ENCODE measurements at regions not wholly inside any gene's neighbourhood (a gene's known extent, or its start where the extent isn't known, plus 50 kb on each side); places are given as distances from the start of the nearest gene placed in this dataset.

GRCh38 chr21:35678393-35678792 lies 381.9 kb downstream of the SETD4 start:
- ATAC-seq = no peak
- no peak for TF ChIP-seq ZC3H10 (CRISPR knock-in tag; IDR thresholded peaks at IDR 0.05)
- TF ChIP-seq BACH2 (CRISPR knock-in tag; IDR thresholded peaks at IDR 0.05; ENCODE audit: borderline replicate concordance) = no peak
- no peak for TF ChIP-seq CREB5 (CRISPR knock-in tag; IDR thresholded peaks at IDR 0.05; ENCODE audit: low read depth)
- no peak for TF ChIP-seq ZNF565 (CRISPR knock-in tag; conservative IDR thresholded peaks at IDR 0.05; ENCODE audit: low read depth)
- no peak for TF ChIP-seq GLIS3 (CRISPR knock-in tag; IDR thresholded peaks at IDR 0.05)
- no peak for TF ChIP-seq POU6F1 (CRISPR knock-in tag; IDR thresholded peaks at IDR 0.05; ENCODE audit: borderline replicate concordance, low read depth)
- TF ChIP-seq SNAI2 (CRISPR knock-in tag; IDR thresholded peaks at IDR 0.05) = no peak
- TF ChIP-seq TSHZ2 (CRISPR knock-in tag; IDR thresholded peaks at IDR 0.05) = no peak
- no peak for TF ChIP-seq ISL1 (CRISPR knock-in tag; IDR thresholded peaks at IDR 0.05)
- no peak for TF ChIP-seq PPARA (CRISPR knock-in tag; IDR thresholded peaks at IDR 0.05; ENCODE audit: borderline replicate concordance)
- TF ChIP-seq ZNF8 (CRISPR knock-in tag; IDR thresholded peaks at IDR 0.05) = no peak
- TF ChIP-seq ZFP30 (CRISPR knock-in tag; IDR thresholded peaks at IDR 0.05) = no peak
- no peak for TF ChIP-seq TOX (CRISPR knock-in tag; IDR thresholded peaks at IDR 0.05; ENCODE audit: borderline replicate concordance)
- no peak for TF ChIP-seq CSRNP3 (CRISPR knock-in tag; IDR thresholded peaks at IDR 0.05)
- TF ChIP-seq CSDC2 (CRISPR knock-in tag; IDR thresholded peaks at IDR 0.05) = no peak
- no peak for TF ChIP-seq RARB (CRISPR knock-in tag; IDR thresholded peaks at IDR 0.05)
- TF ChIP-seq OSR1 (CRISPR knock-in tag; IDR thresholded peaks at IDR 0.05) = no peak

GRCh38 chr21:35677298-35677841 lies 383.0 kb downstream of the SETD4 start:
- no peak for ATAC-seq
- TF ChIP-seq RARB (CRISPR knock-in tag; IDR thresholded peaks at IDR 0.05) (no peak), CREB5 (CRISPR knock-in tag; IDR thresholded peaks at IDR 0.05; ENCODE audit: low read depth) (no peak), TCF4 (CRISPR knock-in tag; IDR thresholded peaks at IDR 0.05; ENCODE audit: borderline replicate concordance) (no peak), ZNF8 (CRISPR knock-in tag; IDR thresholded peaks at IDR 0.05) (no peak), TSHZ2 (CRISPR knock-in tag; IDR thresholded peaks at IDR 0.05) (no peak), ESRRG (CRISPR knock-in tag; IDR thresholded peaks at IDR 0.05) (no peak), CSRNP3 (CRISPR knock-in tag; IDR thresholded peaks at IDR 0.05) (no peak)

Measured in SK-N-SH treated with all-trans-retinoic acid at 6 μM for 48 hours (cell line).